NCI-H2029 (cell line): ENCODE measurements at regions not wholly inside any gene's neighbourhood (a gene's known extent, or its start where the extent isn't known, plus 50 kb on each side); places are given as distances from the start of the nearest gene placed in this dataset.

ENCODE experiments used
- DNase-seq: peaks from one replicate; lab custom pipeline; 2025; lab: John Stamatoyannopoulos, UW

DNA sequence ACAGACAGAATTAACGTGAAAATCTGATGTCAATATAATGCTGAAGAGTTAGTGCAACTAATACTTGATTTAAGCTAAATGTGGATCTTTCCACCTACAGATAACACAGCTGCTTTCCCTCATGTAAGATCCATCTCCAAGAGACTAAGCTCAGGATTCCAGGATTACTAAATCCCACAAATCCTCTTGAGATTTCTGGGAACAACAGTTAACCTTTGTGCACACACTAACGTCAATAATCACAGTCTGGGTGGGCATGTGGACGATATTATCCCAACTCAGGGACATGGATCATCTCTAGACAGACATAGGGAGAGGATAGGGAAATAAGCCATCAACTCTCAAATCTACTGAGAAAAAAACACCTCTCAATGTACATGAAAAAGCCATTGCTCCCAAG is 432.6 kb downstream of the SATB2 start:
- DNase-seq, result no peak

DNA sequence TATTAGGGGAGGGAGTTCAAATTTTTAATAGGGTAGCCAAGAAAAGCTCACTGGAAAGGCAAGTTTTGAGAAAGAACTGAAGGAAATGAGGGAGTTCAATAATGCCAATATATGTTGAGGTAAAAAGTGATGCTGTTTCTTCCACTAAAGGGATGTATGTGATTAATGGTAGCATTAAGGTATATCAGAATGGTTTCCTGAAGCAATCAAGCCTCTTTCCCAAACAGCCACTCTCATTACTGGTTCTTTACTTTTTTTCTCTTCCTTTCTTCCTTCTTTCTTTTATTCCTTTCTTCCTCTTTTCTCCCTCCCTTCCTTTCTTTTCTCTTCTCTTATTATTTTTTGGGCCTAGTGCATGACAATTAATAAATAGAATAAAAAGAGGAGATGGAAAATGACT is 433.5 kb downstream of the SATB2 start:
- DNase-seq, result no peak

DNA sequence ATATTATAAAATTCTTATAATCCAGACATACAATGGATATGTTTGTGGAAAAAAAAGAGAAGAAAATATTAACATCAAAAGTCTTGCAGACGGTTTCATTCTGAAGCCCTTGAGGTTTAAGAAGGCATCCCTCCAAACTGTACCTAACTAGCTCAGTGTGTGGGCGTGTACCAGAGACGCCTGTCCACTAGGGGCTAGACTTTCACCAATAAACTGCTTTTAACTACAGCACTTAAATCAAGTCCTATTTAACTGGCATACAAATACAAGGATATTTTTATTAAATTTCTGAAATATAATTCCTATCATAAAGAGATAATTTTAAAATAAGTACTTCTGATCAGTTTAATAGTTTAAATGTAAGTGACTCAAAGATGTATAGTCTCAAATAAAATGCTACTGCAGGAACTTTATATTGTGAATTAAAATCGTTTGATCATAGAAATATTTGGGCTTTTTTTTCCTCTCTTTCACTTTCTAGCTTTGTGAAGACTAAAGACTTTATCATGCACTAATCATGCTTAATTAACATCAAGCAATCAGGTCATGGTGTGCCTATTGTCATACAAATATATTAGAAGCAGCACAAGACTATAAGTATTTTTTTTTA is 437.7 kb downstream of the SATB2 start:
- no peak for DNase-seq

DNA sequence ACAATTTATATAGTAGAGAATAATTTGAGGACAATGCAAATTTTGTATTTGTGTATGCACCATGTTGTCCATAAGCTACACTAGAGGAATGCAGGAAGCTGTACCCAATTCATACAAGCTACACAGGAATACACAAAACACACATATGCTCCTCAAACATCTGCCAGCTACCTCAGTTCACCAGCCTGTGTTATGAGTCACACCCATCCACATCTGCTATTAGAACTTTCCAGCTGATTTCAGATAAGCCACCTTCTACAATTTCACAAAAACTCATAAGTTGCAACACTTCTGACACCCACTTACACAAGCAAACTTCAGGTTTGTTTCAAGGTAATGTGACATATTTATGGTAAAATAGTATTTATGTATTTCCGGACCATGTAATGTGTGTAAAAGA is 438.9 kb downstream of the SATB2 start:
- DNase-seq, result no peak

DNA sequence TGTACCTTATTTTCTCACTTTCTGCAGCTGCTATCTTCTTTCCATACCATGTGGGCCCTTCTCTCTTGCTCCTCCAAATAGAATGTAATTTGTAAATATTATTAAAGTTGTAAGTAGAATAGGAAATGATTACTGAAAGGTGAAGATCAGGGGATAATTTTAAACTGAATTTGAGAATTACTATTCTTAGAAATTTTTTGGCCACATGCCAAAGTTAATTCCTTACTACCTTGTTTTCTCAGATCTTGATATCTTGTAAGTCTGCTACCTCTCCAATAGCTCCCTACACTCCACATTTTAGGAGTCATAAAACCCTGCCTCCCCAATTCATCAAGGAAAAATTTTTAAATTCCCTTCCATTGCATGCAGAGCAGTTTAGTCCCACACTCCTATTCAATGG is 442.7 kb downstream of the SATB2 start:
- no peak for DNase-seq

DNA sequence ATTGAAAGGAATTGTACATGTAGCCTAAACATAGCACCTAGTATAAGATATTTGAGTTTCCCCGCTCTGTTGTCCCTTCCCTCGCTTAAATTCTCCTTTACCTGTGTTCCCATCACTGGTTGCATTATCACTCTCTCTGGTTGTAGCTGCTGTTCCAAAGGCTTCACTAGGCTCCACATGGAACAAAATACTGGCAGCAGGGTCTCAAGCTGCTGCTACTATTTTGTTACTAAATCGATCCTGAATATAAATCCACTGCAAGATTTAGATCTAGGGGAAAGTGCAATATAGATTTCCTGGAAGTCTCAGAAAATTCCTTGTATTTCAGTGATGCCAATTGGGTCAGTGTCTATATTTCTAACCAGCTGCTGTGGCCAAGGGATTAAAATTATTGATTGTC is 443.5 kb downstream of the SATB2 start:
- no peak for DNase-seq

DNA sequence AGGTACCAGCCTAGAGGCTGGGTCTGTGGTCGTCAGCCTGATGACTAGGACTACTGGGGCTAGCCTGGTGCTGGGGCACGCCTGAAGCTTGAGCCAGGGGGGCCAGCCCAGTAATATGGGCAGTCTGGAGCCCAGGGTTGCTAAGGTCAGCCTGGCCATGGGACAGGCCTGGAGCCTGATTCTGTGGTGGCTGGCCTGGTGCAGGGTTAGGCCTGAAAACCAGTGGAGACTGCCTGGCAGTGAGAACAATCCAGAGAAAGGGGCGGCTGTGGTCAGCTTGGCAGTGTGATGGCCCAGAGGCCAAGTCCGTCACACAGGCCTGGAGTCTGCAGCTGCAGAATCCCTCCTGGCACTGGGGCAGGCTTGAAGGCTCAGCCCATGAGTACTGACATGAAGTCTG is 445.8 kb downstream of the SATB2 start:
- no peak for DNase-seq

DNA sequence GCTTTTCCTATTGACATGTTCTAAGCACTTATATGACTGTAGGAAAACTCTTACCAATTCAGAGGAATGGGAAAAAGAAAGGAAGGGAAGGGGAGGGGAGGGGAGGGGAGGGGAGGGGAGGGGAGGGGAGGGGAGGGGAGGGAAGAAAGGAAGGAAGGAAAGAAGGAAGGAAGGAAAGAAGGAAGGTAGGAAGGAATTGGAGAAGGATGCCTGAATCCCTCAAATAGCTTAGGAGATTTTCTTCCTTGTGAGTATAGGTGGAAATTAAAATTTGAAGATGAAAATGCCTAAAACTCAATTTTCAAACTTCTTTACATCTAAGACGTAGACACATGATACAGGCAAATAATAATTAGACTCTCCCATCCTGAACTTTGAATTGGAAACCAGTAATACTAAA is 463.1 kb downstream of the SATB2 start:
- no peak for DNase-seq

DNA sequence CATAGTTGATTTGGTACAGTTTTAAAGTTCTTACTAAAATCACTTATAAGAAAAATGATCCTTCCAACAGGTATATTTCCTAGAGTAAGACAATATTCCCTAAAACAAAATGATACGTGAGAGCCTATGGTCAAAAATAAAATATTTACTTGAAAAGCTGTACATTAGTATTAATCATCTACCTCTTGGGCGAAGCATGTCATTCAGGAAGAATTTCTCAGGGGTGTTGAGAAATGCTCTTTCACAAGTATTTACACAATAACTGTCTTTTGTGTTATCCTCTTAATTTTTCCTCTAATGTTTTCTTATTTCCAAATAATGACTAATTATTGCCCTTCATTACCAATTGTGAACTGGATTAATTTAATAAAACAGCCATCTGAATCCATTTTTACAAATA is 466.3 kb downstream of the SATB2 start:
- DNase-seq, result no peak

DNA sequence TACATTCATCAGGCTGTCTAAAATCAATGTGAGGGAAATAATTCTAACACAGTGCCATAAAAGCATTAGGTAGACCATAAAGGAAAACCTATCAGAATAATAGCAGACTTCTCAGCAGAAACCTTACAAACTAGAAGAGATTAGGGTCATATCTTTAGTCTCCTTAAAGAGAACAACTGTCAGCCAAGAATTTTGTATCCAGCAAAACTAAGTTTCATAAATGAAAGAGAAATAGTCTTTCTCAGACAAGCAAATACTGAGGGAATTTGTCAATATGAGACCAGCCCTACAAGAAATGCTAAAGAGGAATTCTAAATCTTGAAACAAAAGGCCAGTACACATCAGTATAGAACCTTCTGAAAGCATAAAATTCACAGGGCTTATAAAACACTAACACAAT is 482.0 kb downstream of the SATB2 start:
- DNase-seq, result no peak

DNA sequence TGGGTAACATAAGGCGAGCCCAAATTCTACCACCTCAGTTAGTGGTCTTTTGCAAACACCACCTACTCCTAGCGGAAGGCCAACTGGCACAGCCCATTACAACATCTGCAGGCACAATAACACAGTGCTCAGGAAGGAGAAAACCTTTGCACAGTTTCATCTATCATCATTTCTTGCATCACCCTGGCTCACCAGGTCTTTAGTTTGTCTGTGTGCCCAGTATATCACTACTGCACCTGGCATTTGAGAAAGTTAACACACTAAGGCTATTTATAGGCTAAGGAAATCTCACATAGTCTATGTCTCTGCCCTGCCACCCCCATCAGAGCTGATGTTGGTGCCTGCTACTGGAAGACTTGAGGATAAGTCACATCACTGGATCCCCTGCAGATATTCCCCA is 484.0 kb downstream of the SATB2 start:
- no peak for DNase-seq

DNA sequence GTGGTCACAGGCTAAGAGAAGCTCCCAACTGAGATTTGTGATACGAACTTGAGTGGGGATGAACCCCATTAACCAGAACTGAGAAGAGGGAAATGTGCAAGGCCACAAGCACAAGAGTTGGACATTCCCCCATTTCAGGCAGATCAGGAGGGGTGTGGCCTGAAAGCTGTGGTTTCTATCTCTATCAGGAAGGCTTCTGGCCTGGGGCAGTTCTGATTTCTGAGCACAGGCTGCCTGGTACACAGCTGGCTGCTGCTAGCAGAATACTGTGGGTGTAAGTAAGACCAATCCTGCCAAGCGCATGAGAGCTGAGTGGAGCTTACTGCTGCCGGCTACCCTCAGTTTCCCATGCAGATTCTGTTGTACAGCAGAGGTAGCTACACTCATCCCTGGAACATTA is 484.6 kb downstream of the SATB2 start:
- no peak for DNase-seq

DNA sequence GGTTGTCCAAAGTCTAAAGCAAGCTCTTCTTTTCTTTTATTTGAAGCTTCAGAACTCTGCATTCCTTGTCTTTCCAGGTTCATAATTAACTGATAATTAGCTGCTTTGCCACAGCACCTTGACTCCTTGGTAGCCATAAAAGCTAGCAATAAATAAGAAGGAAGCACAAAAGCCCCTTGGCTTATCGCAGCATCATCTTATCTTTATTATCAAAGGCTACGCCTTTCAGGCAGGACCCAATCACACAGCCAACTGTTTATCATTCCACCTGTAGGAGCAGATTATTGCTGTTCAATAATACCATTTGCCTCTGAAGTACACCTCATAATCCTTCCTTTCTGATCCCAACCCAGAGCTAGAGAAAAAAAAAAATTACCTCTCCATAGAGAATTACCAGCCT is 489.2 kb downstream of the SATB2 start:
- no peak for DNase-seq

DNA sequence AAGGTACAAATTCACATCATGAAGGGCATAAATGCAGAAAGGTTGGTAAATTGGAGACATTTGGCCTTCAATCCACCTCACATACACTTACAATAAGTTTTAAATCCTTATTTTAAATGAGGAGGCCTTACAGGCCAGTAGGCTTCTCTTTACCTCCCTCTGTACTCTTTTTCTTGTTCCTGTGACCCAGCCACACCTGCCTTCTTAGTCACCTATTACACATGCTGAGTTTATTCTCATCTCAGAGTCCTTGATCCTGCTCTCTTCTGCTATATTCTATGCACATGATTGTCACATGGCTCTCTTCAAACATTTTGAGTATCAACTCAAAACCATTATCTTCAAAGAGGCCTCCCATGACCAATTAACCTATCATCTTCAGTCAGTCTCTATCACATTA is 491.5 kb downstream of the SATB2 start:
- no peak for DNase-seq

DNA sequence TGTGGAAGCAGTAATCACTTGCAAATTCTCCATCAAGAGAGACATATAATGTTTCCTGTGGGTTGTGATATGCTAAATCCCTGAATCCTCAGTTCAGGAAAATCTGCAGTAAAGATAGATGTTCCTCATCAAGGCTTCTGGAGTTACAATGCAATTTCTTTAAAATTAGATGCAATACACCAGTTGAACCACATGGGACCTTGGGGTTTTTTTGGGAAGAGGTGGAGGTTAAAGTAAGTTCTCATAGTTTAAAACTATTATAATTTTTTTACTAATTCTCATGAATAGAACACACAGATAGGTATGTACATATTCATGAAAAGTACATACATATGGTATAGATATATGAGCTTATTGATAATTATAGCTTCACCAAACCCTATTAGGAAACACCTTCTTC is 496.2 kb downstream of the SATB2 start:
- DNase-seq, result no peak

DNA sequence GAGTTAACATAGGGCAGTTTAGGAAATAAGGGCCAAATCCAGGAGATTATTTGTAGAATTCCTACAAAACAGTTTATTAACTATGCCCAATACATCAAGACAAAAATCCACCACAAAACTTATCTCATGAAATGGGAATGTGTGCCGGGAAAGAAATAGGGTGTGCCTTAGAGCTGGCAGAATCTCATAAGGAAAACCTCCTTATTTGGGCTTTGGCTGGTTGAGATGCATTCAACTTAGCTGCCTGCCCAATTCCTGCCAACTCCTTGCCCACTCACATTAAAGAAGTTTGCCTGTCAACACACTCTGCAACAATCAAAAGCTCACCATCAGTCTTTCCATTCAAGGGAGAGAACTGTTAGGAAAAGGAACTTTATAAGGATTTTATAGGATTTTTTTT is 500.6 kb downstream of the SATB2 start:
- no peak for DNase-seq

DNA sequence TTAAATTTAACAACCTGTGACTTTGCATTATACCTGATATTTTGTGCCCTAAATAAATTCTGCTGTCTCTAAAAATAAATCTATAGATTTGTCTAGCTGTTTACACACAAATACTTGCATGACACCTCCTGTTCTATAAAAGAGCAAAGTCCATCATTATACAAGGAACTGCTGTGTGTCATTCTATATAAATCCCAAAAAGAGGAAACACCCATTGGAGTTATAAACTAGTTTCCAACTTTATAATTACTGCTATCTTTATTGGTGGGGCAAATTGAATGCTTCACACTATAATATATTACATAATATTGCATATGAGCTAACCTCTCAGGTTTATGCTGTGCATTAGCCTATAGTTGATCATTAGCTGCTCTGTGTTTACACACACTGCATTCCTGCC is 504.4 kb downstream of the SATB2 start:
- no peak for DNase-seq

DNA sequence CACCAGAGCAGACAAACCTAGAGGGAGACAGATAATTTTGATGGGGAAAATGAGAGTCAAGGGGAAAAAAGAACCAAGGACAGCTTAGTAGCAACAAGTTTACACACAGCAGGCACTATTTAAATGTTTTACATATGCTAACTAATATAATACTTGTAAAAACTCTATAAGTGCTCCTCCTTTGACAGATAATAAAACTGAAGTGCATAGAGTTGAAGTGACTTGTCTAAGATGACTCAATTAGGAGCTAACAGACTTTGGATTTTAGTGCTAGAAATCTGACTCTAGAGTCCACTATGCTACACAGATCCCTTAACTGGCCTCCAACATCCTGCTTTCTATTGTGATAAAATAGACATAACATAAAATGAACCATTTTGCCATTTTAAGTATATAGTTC is 506.9 kb downstream of the SATB2 start:
- no peak for DNase-seq

DNA sequence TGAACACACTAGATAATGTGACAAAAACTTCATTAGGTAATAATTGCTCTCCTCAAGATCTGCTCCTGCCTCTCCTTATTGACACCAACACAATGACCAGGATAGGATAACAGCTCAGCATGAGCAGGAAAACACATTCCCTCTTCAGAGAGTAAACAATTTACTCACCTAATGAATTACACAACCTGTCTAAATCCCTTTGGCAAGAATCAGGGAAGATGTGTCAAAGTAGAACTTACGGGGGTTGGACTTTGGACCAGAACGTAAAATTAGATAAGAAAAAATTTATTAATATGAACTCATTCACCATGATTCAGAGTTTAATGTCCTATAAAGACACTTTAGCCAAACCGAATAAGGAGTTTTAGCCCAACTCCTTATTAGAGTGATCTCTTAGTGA is 512.2 kb downstream of the SATB2 start:
- DNase-seq, result no peak

DNA sequence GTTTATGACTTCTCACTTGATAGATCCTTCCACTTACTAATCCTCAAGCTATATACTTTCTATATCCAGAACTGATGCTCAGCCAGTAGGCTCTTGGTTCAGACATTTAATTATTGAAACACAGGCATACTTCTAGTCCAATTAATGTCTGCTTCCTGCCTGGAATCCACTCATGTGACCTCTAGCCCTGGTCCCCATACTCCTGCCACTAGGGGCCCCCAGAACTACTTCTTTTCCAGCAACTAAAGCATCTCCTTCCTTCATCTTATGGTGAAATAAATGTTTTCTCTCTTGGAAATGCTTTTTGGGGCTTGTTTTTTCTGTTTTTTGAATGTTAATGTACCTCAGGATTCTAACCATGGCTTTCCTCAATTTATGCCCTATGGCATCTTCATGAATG is 527.6 kb downstream of the SATB2 start:
- DNase-seq, result no peak

DNA sequence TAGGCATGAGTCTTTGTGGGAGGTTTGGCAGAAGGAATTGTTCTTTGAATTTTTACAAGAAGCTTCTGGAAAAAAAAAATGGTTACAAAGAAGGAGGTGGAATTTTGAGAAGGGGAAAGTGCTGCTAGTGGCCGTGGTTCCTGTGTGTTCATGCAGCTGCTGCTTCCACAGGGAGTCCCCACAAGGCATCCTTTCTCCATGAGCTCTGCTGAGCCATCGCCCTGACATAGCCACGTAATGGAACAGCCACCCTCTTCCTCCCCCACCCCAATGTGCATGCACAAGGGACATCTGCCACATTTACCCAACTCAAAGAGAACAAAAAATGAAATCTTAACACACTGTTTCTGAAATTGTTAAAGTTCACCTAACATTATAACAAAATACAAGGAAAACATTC is 529.7 kb downstream of the SATB2 start:
- no peak for DNase-seq

DNA sequence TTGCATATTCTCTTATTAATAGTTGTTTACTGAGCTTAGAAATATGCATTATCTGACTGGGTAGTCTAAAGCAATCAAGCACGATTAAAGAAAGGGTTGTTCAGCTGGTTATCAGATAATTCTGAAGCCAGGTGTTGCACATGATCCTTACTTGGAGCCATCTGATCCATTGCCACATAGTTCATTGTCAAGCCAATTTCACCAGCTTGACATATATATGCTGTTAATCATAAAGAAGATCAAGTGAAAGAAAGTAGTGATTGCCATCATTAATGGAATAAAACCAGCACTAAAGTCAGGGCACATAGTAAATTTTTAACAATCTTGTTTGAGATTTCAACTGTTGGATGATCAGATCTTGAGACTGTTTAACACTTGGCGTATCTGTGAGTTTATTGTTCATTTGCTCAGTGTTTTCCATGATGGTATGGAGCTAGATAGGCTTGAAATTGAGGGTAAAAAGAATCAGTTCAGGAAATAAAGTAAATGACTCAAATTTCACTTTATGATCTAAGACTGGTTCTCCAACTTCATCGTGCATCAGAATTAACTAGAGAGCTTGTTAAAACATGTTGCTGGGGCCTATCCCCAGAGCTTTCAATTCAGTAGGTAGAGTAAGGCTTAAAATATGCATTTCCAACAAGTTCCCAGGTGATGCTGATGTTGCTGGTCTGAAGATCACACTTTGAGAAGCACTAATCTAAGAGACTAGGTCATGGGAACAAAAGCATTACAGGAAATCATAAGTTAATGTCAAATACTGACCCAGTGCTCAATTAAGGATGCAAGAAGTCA is 539.6 kb downstream of the SATB2 start:
- DNase-seq, result no peak

DNA sequence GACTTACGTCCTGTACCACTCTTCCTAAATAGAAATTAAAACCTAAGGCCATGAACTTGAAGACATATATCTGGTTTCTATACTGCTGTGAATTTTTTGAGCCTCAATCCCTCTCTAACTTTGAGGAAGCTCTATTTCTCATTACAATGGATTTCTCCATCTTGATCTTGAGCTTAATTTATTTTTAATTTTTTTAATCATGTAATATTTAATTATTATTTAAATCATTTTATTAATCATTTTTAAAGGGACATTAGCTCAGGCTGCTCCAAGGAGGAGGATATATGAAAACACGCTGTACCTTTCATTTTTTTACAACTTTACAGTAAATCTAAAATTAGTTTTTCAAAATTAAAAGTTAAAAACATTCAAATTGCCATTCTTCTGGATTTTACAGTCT is 540.5 kb downstream of the SATB2 start:
- no peak for DNase-seq

DNA sequence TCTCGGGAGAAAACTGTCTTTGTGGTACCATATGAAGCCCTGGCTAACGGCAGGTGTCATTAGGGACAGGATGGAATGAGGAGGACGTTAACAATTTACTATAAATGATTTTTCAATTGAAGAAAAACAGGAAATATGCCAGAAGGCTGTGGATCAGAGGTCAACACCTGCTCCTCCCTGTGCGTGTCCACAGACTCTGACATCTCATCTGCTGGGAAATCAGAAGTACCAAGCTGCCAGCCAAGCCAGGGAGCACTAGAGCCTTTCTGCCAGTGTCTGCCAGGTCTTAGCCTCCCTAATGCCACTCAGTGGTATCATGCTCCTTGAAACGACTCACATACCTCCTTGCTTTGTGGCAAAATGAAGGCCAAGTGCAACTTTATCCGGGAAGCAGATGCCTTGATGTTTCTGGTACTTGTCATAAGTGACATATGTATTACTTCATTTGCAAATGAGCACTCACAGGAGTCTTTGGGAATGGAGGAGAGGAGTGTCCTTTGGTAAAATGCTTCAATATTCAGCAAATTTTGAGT is 541.1 kb downstream of the SATB2 start:
- no peak for DNase-seq
